Mesothelial cell of epicardium (in vitro differentiated cells): ENCODE measurements at regions not wholly inside any gene's neighbourhood (a gene's known extent, or its start where the extent isn't known, plus 50 kb on each side); places are given as distances from the start of the nearest gene placed in this dataset.

ENCODE experiments used
- DNase-seq, 2 experiments: peaks; one replicate each; pipeline ENCODE4 v3.0.0; 2021; ENCODE audit warnings: low spot score in 2 of 2; ENCODE audit not compliant: unreplicated experiment in 2 of 2
- H3K27ac Mint-ChIP-seq: 2 replicates; pipeline ENCODE4 v1.8.0; 2021; ENCODE audit warnings: mixed read lengths
- H3K27me3 Mint-ChIP-seq: 2 replicates; pipeline ENCODE4 v1.8.0; 2021; ENCODE audit warnings: low read depth, mixed read lengths
- H3K36me3 Mint-ChIP-seq: 2 replicates; pipeline ENCODE4 v1.8.0; 2021; ENCODE audit warnings: mixed read lengths
- H3K4me1 Mint-ChIP-seq: 2 replicates; pipeline ENCODE4 v1.8.0; 2021; ENCODE audit warnings: mixed read lengths
- H3K4me3 Mint-ChIP-seq: 2 replicates; pipeline ENCODE4 v1.8.0; 2021; ENCODE audit warnings: mild to moderate bottlenecking, moderate library complexity, mixed read lengths
- H3K9me3 Mint-ChIP-seq: 2 replicates; pipeline ENCODE4 v1.8.0; 2021; ENCODE audit warnings: mixed read lengths
- CTCF ChIP-seq: fragments of 200-600 bp; sonication (generic); IDR thresholded peaks from one replicate; pipeline ENCODE4 v1.5.0; 2021; ENCODE audit warnings: antibody characterized with exemption; ENCODE audit not compliant: unreplicated experiment

- peaks cover 14% of the 10 kb centered on the region for H3K4me1 Mint-ChIP-seq
- no peaks in the 10 kb centered on the region for H3K9me3 Mint-ChIP-seq
- no peak for TF ChIP-seq CTCF
- H3K36me3 Mint-ChIP-seq = no peaks in the 10 kb centered on the region
- DNase-seq = no peak
- peak overlapping the region; percentile 36 for H3K27ac Mint-ChIP-seq
- H3K27me3 Mint-ChIP-seq = no peaks in the 10 kb centered on the region
- no peak overlapping the region for H3K4me3 Mint-ChIP-seq
These were observed 78.2 kb upstream of the FAM3C start for GRCh38 chr7:121474301-121474673.

- no peaks in the 10 kb centered on the region for H3K36me3 Mint-ChIP-seq
- no peaks in the 10 kb centered on the region for H3K27me3 Mint-ChIP-seq
- H3K9me3 Mint-ChIP-seq = no peaks in the 10 kb centered on the region
- peaks cover 14% of the 10 kb centered on the region for H3K4me1 Mint-ChIP-seq
- no peak for DNase-seq
- peak overlapping the region; percentile 71 for H3K27ac Mint-ChIP-seq
- no peak for TF ChIP-seq CTCF
- H3K4me3 Mint-ChIP-seq = no peak overlapping the region
These were observed 77.7 kb upstream of the FAM3C start for GRCh38 chr7:121473645-121474300.

GRCh38 chr7:121466455-121466854, 70.3 kb upstream of the FAM3C start:
- no peak overlapping the region for H3K4me3 Mint-ChIP-seq
- H3K27me3 Mint-ChIP-seq = no peaks in the 10 kb centered on the region
- H3K9me3 Mint-ChIP-seq = peaks cover 3% of the 10 kb centered on the region
- H3K36me3 Mint-ChIP-seq = no peaks in the 10 kb centered on the region
- no peak for DNase-seq
- no peak overlapping the region for H3K27ac Mint-ChIP-seq
- H3K4me1 Mint-ChIP-seq = peaks cover 4% of the 10 kb centered on the region
- TF ChIP-seq CTCF = no peak

- Mint-ChIP-seq H3K36me3 (no peaks in the 10 kb centered on the region), H3K27me3 (no peaks in the 10 kb centered on the region), H3K4me1 (peaks cover 4% of the 10 kb centered on the region), H3K27ac (no peak overlapping the region), H3K9me3 (peaks cover 11% of the 10 kb centered on the region), H3K4me3 (no peak overlapping the region)
- TF ChIP-seq CTCF = no peak
- no peak for DNase-seq
These were observed 63.0 kb upstream of the FAM3C start for GRCh38 chr7:121459148-121459547.

GRCh38 chr7:121456785-121457359, 60.8 kb upstream of the FAM3C start:
- H3K27ac Mint-ChIP-seq = no peak overlapping the region
- H3K9me3 Mint-ChIP-seq = peaks cover 28% of the 10 kb centered on the region
- no peak for TF ChIP-seq CTCF
- H3K36me3 Mint-ChIP-seq = peaks cover 6% of the 10 kb centered on the region
- DNase-seq = no peak
- H3K27me3 Mint-ChIP-seq = no peaks in the 10 kb centered on the region
- H3K4me3 Mint-ChIP-seq = no peak overlapping the region
- H3K4me1 Mint-ChIP-seq = peaks cover 4% of the 10 kb centered on the region
